OCI-LY1 (cell line): ENCODE measurements at regions not wholly inside any gene's neighbourhood (a gene's known extent, or its start where the extent isn't known, plus 50 kb on each side); places are given as distances from the start of the nearest gene placed in this dataset.

ENCODE experiments used
- H2AFZ ChIP-seq: fragments of 200-600 bp; sonication (generic), shearing (Covaris generic); 2 replicates; pipeline ENCODE4 v1.6.0; 2014; ENCODE audit warnings: antibody characterized with exemption, mild to moderate bottlenecking, low read length
- H3F3A ChIP-seq: fragments of 200-600 bp; sonication (generic), shearing (Covaris generic); 2 replicates; pipeline ENCODE4 v1.6.0; 2014; ENCODE audit warnings: mild to moderate bottlenecking, antibody characterized with exemption, low read length, moderate library complexity; ENCODE audit not compliant: insufficient read depth
- H3K27ac ChIP-seq: fragments of 200-600 bp; sonication (generic); 2 replicates; pipeline ENCODE4 v1.5.1; 2014; ENCODE audit warnings: low read length, mixed run types, mild to moderate bottlenecking, low read depth; ENCODE audit not compliant: poor library complexity, severe bottlenecking
- H3K27me3 ChIP-seq: fragments of 200-600 bp; sonication (generic); 2 replicates; pipeline ENCODE4 v1.6.0; 2014; ENCODE audit warnings: antibody characterized with exemption, mild to moderate bottlenecking, low read length, moderate library complexity; ENCODE audit not compliant: insufficient read depth
- H3K36me3 ChIP-seq: fragments of 200-600 bp; sonication (generic); 2 replicates; pipeline ENCODE4 v1.6.1; 2014; ENCODE audit warnings: mild to moderate bottlenecking, antibody characterized with exemption, low read length, moderate library complexity, mixed read lengths; ENCODE audit not compliant: insufficient read depth
- H3K4me1 ChIP-seq: fragments of 200-600 bp; sonication (generic); 2 replicates; pipeline ENCODE4 v1.5.1; 2014; ENCODE audit warnings: mild to moderate bottlenecking, low read length, moderate library complexity; ENCODE audit not compliant: insufficient read depth, severe bottlenecking
- H3K4me2 ChIP-seq: fragments of 200-600 bp; sonication (generic), shearing (Covaris generic); 2 replicates; pipeline ENCODE4 v1.6.1; 2014; ENCODE audit warnings: low read length
- H3K4me3 ChIP-seq: fragments of 200-600 bp; sonication (generic); 2 replicates; pipeline ENCODE4 v1.5.1; 2014; ENCODE audit warnings: low read length, low read depth, mild to moderate bottlenecking, mixed read lengths; ENCODE audit not compliant: poor library complexity, severe bottlenecking
- H3K79me2 ChIP-seq: fragments of 200-600 bp; shearing (Covaris generic); 2 replicates; pipeline ENCODE4 v1.6.1; 2016; ENCODE audit warnings: mixed run types, low read length, mixed read lengths; ENCODE audit not compliant: insufficient read depth
- H3K9ac ChIP-seq: fragments of 200-600 bp; sonication (generic), shearing (Covaris generic); 2 replicates; pipeline ENCODE4 v1.6.1; 2014; ENCODE audit warnings: mild to moderate bottlenecking, low read length, mixed read lengths
- H3K9me2 ChIP-seq: fragments of 200-600 bp; sonication (generic), shearing (Covaris generic); 2 replicates; pipeline ENCODE4 v1.6.1; 2014; ENCODE audit warnings: low read depth, mild to moderate bottlenecking, low read length, mixed read lengths
- H3K9me3 ChIP-seq: fragments of 200-600 bp; shearing (Covaris generic); 2 replicates; pipeline ENCODE4 v1.6.1; 2014; ENCODE audit warnings: low read length, mixed read lengths
- H4K20me1 ChIP-seq: fragments of 200-600 bp; sonication (generic), shearing (Covaris generic); 2 replicates; pipeline ENCODE4 v1.6.0; 2016; ENCODE audit warnings: mild to moderate bottlenecking, low read length; ENCODE audit not compliant: insufficient read depth
- EZH2 ChIP-seq: fragments of 200-600 bp; sonication (generic), shearing (Covaris generic); IDR thresholded peaks from 2 replicates; pipeline ENCODE4 v1.8.0; 2017; ENCODE audit warnings: borderline replicate concordance, mixed run types, mild to moderate bottlenecking, antibody characterized with exemption, low read length, moderate library complexity, mixed read lengths
- TF ChIP-seq, protein P1 (sequence below): fragments of 200-600 bp; sonication (generic), shearing (Covaris generic); IDR thresholded peaks from 2 replicates; pipeline ENCODE4 v1.5.1; 2017; ENCODE audit warnings: mild to moderate bottlenecking, antibody characterized with exemption, low read length, moderate library complexity, mixed read lengths

DNA sequence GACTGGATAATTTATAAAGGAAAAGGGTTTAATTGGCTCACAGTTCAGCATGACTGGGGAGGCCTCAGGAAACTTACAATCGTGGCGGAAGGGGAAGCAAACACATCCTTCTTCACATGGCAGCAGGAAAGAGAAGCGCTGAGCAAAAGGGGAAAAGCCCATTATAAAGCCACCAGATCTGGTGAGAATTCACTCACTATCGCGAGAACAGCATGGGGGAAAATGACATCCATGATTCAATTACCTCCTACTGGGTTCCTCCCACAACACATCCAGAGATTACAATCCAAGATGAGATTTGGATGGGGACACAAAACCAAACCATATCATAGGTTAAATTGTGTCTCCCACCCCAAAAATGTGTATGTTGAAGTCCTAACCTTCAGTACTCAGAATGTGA lies 491.7 kb downstream of the SETD4 start:
- Histone ChIP-seq H3K27ac (no peak overlapping the region), H3K4me3 (no peak overlapping the region), H3K36me3 (no peaks in the 10 kb centered on the region), H3K27me3 (no peaks in the 10 kb centered on the region), H3K4me2 (no peak overlapping the region), H3K9me3 (no peaks in the 10 kb centered on the region), H3K9me2 (no peaks in the 10 kb centered on the region), H3K79me2 (no peaks in the 10 kb centered on the region), H3F3A (no peaks in the 10 kb centered on the region), H2AFZ (no peak overlapping the region), H3K4me1 (no peaks in the 10 kb centered on the region), H3K9ac (no peak overlapping the region), H4K20me1 (no peaks in the 10 kb centered on the region)
- TF ChIP-seq, protein P1, sequence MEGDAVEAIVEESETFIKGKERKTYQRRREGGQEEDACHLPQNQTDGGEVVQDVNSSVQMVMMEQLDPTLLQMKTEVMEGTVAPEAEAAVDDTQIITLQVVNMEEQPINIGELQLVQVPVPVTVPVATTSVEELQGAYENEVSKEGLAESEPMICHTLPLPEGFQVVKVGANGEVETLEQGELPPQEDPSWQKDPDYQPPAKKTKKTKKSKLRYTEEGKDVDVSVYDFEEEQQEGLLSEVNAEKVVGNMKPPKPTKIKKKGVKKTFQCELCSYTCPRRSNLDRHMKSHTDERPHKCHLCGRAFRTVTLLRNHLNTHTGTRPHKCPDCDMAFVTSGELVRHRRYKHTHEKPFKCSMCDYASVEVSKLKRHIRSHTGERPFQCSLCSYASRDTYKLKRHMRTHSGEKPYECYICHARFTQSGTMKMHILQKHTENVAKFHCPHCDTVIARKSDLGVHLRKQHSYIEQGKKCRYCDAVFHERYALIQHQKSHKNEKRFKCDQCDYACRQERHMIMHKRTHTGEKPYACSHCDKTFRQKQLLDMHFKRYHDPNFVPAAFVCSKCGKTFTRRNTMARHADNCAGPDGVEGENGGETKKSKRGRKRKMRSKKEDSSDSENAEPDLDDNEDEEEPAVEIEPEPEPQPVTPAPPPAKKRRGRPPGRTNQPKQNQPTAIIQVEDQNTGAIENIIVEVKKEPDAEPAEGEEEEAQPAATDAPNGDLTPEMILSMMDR: no peak
- no peak for TF ChIP-seq EZH2

GRCh38 chr21:35566874-35567273 lies 493.5 kb downstream of the SETD4 start:
- TF ChIP-seq, protein P1: no peak
- TF ChIP-seq EZH2: no peak

DNA sequence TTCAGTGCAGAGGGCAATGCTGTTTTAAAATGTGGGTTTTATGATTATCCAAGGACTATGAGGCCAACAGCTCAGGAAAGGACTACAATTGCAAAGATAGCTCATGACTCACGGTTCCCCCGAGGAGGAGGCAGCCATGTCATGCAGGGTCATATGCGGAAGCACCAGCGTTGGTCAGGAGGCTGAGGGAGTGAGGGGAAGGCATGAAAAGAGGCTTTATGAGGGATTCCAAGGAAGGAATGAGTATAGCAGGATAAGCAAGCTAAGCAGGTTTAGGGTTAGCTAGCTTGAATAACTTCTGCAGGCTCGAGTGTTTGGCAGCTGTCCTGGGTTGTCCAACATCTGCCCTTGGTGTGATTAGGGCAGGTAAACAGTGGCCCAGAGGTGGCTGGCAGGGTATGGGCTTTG lies 495.1 kb downstream of the SETD4 start:
- Histone ChIP-seq H3K9ac (no peak overlapping the region), H2AFZ (no peak overlapping the region), H3K36me3 (no peaks in the 10 kb centered on the region), H3K4me1 (no peaks in the 10 kb centered on the region), H4K20me1 (no peaks in the 10 kb centered on the region), H3K27me3 (no peaks in the 10 kb centered on the region), H3F3A (no peaks in the 10 kb centered on the region), H3K79me2 (no peaks in the 10 kb centered on the region), H3K9me2 (no peaks in the 10 kb centered on the region), H3K4me2 (no peak overlapping the region), H3K4me3 (no peak overlapping the region), H3K27ac (no peak overlapping the region), H3K9me3 (no peaks in the 10 kb centered on the region)
- no peak for TF ChIP-seq EZH2
- TF ChIP-seq, protein P1: no peak

More at GRCh38 chr21:35566874-35567273, 493.5 kb downstream of the SETD4 start:
- no peaks in the 10 kb centered on the region for H3K4me1 ChIP-seq
- no peak overlapping the region for H3K27ac ChIP-seq
- H3K36me3 ChIP-seq: no peaks in the 10 kb centered on the region
- no peak overlapping the region for H3K9ac ChIP-seq
- H2AFZ ChIP-seq: no peak overlapping the region
- no peak overlapping the region for H3K4me2 ChIP-seq
- H3K9me3 ChIP-seq: no peaks in the 10 kb centered on the region
- no peaks in the 10 kb centered on the region for H3F3A ChIP-seq
- H3K4me3 ChIP-seq: no peak overlapping the region
- H3K79me2 ChIP-seq: no peaks in the 10 kb centered on the region
- H3K9me2 ChIP-seq: no peaks in the 10 kb centered on the region
- no peaks in the 10 kb centered on the region for H3K27me3 ChIP-seq
- no peaks in the 10 kb centered on the region for H4K20me1 ChIP-seq
